PFSK-1 (cell line): ENCODE measurements at regions not wholly inside any gene's neighbourhood (a gene's known extent, or its start where the extent isn't known, plus 50 kb on each side); places are given as distances from the start of the nearest gene placed in this dataset.

Source experiments
- FOXP2 ChIP-seq: optimal IDR thresholded peaks from 2 replicates; pipeline ENCODE3; 2011; ENCODE audit warnings: borderline replicate concordance, control low read depth, inconsistent platforms; ENCODE audit not compliant: insufficient read depth; ENCODE audit errors: extremely low read length, extremely low read depth
- POLR2AphosphoS5 ChIP-seq: IDR thresholded peaks from 2 replicates; pipeline ENCODE4 v1.6.1; 2012; ENCODE audit warnings: low read depth, mild to moderate bottlenecking, control low read depth, low read length, moderate library complexity
- SIN3A ChIP-seq: IDR thresholded peaks from 2 replicates; pipeline ENCODE4 v1.6.1; 2012; ENCODE audit warnings: mild to moderate bottlenecking, low read length, moderate library complexity, borderline replicate concordance; ENCODE audit not compliant: insufficient read depth
- TAF1 ChIP-seq: IDR thresholded peaks from 2 replicates; pipeline ENCODE4 v1.6.1; 2012; ENCODE audit warnings: low read length, control low read depth, borderline replicate concordance; ENCODE audit not compliant: insufficient read depth
- TF ChIP-seq, protein P1 (sequence below), 2 experiments: IDR thresholded peaks; 2 replicates each; pipeline versions ENCODE4 v1.6.1 to v1.8.0; 2011 to 2012; ENCODE audit warnings: low read depth in 2 of 2, low read length in 2 of 2, control low read depth in 1 of 2, inconsistent platforms in 1 of 2, mild to moderate bottlenecking in 1 of 2, moderate library complexity in 1 of 2; ENCODE audit not compliant: insufficient read depth in 1 of 2

DNA sequence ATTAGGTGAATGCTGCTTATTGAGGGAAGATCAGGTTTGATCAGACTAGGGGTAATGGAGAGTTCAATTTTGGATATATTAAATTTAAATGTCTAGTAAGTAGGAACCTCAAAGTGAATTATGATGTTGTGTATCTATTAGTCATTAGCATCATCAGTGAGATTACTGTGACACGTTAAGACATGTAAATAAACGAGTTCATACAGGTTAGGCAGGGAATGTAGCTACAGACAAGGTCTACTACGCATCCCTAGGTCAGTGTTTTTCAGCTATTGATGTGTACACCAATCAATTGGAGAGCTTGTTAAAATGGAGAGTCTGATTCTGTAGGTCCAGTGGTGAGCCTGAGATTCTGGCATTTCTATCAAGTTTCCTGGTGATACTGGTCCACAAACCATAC, 120.1 kb upstream of the LRRC4C start:
- TF ChIP-seq TAF1 (no peak), SIN3A (no peak), FOXP2 (no peak), POLR2AphosphoS5 (no peak)
- TF ChIP-seq, protein P1, sequence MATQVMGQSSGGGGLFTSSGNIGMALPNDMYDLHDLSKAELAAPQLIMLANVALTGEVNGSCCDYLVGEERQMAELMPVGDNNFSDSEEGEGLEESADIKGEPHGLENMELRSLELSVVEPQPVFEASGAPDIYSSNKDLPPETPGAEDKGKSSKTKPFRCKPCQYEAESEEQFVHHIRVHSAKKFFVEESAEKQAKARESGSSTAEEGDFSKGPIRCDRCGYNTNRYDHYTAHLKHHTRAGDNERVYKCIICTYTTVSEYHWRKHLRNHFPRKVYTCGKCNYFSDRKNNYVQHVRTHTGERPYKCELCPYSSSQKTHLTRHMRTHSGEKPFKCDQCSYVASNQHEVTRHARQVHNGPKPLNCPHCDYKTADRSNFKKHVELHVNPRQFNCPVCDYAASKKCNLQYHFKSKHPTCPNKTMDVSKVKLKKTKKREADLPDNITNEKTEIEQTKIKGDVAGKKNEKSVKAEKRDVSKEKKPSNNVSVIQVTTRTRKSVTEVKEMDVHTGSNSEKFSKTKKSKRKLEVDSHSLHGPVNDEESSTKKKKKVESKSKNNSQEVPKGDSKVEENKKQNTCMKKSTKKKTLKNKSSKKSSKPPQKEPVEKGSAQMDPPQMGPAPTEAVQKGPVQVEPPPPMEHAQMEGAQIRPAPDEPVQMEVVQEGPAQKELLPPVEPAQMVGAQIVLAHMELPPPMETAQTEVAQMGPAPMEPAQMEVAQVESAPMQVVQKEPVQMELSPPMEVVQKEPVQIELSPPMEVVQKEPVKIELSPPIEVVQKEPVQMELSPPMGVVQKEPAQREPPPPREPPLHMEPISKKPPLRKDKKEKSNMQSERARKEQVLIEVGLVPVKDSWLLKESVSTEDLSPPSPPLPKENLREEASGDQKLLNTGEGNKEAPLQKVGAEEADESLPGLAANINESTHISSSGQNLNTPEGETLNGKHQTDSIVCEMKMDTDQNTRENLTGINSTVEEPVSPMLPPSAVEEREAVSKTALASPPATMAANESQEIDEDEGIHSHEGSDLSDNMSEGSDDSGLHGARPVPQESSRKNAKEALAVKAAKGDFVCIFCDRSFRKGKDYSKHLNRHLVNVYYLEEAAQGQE (IDR thresholded peaks at IDR 0.05; ENCODE audit: insufficient read depth in 1 of 2, low read depth in 2 of 2, low read length in 2 of 2): no peak

DNA sequence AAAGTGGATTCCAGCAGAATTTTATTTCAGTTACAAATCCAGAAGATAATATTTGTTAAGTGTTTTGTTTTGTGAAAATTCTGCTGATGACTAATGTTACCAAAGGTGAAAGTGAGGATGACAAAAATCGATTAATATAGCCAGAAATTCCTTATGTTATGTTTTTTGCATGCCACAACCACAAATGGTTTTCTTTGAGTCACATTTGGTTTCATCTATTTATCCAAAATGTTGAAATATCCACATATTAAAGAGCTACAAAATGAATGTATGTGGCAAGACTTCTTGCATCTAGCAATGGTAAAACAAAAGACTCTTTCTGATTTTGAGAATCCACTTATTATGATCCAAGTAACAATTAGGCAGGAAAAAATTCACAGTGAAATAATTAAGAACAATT, 150.1 kb upstream of the LRRC4C start:
- TF ChIP-seq TAF1: no peak
- TF ChIP-seq, protein P1 (IDR thresholded peaks at IDR 0.05; ENCODE audit: insufficient read depth in 1 of 2, low read depth in 2 of 2, low read length in 2 of 2): no peak
- no peak for TF ChIP-seq SIN3A
- no peak for TF ChIP-seq POLR2AphosphoS5

DNA sequence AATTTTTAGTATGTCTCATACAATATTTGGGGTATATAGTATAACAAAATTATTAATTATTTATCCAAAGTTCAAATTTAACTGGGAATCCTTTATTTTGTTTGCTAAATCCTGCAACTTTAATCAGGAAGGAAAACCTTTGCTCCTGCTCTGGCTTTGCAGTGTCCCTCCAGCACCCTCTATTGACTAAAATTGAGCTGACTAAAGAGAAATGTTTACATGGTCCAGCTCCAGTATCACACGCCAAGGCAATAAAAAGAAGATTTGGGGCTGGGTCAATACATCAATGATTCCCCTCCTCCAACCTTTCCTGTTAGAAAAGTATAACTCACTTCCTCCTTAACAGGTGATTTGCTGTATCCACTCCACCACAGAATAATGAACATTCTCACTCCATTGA, 153.0 kb upstream of the LRRC4C start:
- TF ChIP-seq FOXP2: no peak
- TF ChIP-seq TAF1: no peak
- TF ChIP-seq, protein P1 (IDR thresholded peaks at IDR 0.05; ENCODE audit: insufficient read depth in 1 of 2, low read depth in 2 of 2, low read length in 2 of 2): no peak
- no peak for TF ChIP-seq POLR2AphosphoS5
- no peak for TF ChIP-seq SIN3A

DNA sequence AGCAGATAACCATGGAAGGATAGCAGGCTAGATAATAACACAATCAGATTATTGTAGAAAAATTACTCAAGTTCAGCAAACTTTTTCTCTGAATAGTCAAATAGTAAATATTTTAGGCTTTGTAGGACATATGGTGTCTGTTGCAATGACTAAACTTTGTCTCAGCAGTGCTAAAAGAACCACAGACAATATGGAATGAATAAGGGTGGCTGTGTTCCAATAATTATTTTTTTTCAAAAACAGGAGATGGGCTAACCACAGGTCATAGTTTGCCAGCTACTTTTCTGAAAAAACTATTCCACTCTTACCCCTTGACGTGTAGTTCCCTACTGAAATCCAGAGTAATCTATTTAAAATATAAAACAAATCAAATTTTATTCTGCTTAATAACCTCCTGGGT, 153.9 kb upstream of the LRRC4C start:
- TF ChIP-seq TAF1 (no peak), FOXP2 (no peak), POLR2AphosphoS5 (no peak), SIN3A (no peak)
- TF ChIP-seq, protein P1 (IDR thresholded peaks at IDR 0.05; ENCODE audit: insufficient read depth in 1 of 2, low read depth in 2 of 2, low read length in 2 of 2): no peak

DNA sequence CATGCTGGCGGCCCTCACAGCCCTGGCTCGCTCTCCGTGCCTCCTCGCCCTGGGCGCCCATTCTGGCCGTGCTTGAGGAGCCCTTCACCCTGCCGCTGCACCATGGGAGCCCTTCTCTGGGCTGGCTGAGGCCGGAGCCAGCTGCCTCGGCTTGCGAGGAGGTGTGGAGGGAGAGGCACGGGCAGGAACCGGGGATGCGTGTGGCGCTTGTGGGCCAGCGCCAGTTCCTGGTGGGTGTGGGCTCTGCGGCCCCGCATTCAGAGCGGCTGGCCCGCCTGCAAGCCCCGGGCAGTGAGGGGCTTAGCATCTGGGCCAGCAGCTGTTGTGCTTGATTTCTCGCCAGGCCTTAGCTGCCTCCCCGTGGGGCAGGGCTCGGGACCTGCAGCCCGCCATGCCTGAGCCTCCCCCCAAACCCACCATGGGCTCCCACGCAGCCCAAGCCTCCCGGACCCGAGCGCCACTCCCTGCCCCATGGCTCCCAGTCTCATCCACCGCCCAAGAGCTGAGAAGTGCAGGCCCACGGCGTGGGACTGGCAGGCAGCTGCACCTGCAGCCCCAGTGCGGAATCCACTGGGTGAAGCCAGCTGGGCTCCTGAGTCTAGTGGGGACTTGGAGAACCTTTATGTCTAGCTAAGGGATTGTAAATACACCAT, 163.4 kb upstream of the LRRC4C start:
- TF ChIP-seq TAF1 (no peak), POLR2AphosphoS5 (no peak), SIN3A (no peak), FOXP2 (no peak)
- TF ChIP-seq, protein P1 (IDR thresholded peaks at IDR 0.05; ENCODE audit: insufficient read depth in 1 of 2, low read depth in 2 of 2, low read length in 2 of 2): no peak
